NCI-H82 treated with DMSO at 0.1 percent for 48 hours (cell line): ENCODE measurements at regions not wholly inside any gene's neighbourhood (a gene's known extent, or its start where the extent isn't known, plus 50 kb on each side); places are given as distances from the start of the nearest gene placed in this dataset.
"Not testable (repeated sequence)": the region's sequence is repeated elsewhere in the genome, so short reads cannot be mapped to it uniquely, and the experiment has no call there.

ENCODE experiments used
- DNase-seq: peaks from one replicate; lab custom pipeline; 2025; ENCODE audit not compliant: unreplicated experiment; lab: John Stamatoyannopoulos, UW

- no peak for DNase-seq
Observed at GRCh38 chr10:64182671-64183070, 661.5 kb downstream of the REEP3 start.

GRCh38 chr10:64191286-64191685, 670.1 kb downstream of the REEP3 start:
- DNase-seq, result no peak

DNA sequence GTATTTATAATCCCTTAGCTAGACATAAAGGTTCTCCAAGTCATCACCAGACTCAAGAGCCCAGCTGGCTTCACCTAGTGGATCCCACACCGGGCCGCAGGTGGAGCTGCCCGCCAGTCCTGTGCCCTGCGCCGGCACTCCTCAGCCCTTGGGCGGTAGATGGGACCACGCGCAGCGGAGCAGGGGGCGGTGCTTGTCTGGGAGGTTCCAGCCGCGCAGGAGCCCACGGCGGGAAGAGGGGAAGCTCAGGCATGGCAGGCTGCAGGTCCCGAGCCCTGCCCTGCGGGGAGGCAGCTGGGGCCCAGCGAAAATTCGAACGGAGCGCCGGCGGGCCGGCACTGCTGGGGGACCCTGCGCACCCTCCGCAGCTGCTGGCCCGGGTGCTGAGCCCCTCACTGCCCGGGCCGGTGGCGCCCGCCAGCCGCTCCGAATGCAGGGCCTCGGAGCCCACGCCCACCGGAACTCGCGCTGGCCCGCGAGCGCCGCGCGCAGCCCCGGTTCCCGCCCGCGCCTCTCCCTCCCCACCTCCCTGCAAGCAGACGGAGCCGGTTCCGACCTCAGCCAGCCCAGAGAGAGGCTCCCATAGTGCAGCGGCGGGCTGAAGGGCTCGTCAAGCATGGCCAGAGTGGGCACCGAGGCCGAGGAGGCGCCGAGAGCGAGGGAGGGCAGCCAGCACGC, 675.6 kb downstream of the REEP3 start:
- no peak for DNase-seq

GRCh38 chr10:64201936-64202335, 680.7 kb downstream of the REEP3 start:
- DNase-seq, result no peak

GRCh38 chr10:64204504-64204903, 683.3 kb downstream of the REEP3 start:
- not testable (repeated sequence) for DNase-seq

GRCh38 chr10:64206409-64206808, 685.2 kb downstream of the REEP3 start:
- DNase-seq, result no peak

DNA sequence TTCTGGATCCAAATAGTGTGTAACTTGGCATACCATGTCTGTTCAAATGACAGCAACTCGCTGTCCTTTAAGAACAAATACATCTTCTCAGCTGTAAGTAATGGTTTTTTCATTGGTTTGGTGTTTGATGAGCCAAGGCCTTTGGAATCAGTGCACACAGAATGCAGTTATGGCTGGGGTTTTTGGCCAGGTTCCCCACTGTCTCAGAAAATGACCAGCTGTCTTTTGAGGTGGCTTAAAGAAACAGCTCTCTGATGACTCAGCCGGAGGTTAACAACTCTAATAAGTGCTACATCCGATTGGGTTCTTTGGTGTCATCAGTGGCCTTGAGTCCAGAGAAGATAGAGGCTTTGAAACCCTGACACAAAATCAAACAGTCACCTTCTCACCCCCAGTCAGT, 688.4 kb downstream of the REEP3 start:
- DNase-seq, result no peak

GRCh38 chr10:64210211-64210610, 689.0 kb downstream of the REEP3 start:
- no peak for DNase-seq

DNA sequence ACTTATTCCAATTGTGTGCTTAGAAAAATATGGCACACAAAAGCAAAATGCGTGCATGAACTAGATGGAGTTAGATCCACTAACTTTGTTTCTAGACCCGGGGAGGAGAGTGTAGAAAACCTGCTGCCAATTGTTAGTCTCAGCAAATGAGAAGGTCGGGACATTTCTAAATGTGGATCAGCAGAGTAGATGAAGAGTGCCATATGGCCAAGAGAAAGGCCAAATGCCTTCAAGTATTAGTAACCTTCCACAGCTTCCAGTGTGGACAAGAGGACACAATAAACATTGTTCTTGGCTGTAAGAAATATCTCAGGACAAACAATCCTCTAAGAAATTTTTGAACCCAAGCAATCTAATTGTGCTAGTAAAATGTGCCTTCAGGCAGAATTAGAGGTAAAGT, 690.3 kb downstream of the REEP3 start:
- no peak for DNase-seq

GRCh38 chr10:64215088-64215487, 693.9 kb downstream of the REEP3 start:
- DNase-seq, result no peak

- DNase-seq, result no peak
Observed at GRCh38 chr10:64219271-64220025, 698.2 kb downstream of the REEP3 start.

- no peak for DNase-seq
Observed at GRCh38 chr10:64234489-64234888, 713.3 kb downstream of the REEP3 start.

DNA sequence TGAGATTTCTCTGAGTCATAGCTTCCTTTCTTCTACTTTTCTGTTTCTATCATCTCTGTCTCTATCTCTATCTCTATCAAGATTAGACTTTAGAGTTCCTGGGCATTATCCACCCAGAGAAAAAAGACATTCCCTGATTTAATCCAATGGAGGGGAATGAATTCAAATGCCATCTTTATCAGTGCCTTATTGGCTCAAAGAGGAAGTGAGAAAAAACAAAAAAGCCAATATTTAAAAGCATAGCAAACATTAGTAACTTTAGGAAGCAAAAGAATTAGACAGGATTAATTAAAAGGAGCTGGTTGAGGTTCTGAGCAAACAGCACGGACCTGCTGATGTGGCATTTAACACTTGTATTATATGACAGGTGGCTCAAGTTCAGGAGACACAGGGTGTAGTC, 736.5 kb downstream of the REEP3 start:
- DNase-seq, result no peak

GRCh38 chr10:64261092-64261491, 739.9 kb downstream of the REEP3 start:
- no peak for DNase-seq

DNA sequence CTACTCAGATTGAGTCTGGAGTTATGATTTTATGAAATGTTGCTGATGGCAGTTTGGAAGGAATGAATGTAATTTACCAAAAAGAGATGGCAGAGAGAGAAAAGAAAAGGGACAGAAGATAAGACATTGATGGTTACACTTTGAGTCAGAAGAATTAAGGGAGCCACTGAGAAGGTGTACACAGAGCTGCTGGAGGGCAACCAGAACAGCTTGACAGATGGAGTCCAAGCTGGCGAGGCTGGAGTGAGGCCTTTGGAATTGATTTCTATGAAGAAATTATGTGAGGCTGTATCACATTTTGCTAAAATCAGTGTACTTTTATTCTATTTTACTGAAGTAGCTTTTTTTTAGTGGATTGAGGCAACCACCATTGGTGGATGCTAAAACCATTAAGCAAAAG, 740.5 kb downstream of the REEP3 start:
- DNase-seq, result no peak

GRCh38 chr10:64265961-64266360, 744.8 kb downstream of the REEP3 start:
- no peak for DNase-seq

DNA sequence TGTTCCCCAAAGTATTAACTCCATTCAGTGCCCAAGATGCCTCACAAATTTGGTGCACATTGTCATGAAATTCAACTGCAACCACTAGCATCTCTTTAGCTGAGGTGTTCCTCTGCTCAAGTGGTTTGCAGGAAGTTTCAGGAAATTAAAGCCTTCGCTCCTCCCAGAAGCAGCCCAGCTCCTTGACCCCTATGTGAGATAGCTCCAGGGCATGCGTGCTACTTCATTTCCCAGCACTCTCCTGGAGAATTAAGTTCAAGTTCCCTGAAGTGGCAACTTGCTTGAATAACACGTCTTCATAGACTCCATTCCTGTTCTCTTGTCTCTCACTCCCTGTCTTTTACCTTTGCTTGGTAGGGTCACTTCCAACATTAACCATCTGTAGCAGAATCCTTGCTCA, 750.3 kb downstream of the REEP3 start:
- DNase-seq, result no peak

GRCh38 chr10:64271983-64272382, 750.8 kb downstream of the REEP3 start:
- DNase-seq, result no peak

GRCh38 chr10:64275001-64275400, 753.8 kb downstream of the REEP3 start:
- no peak for DNase-seq

GRCh38 chr10:64275774-64276173, 754.6 kb downstream of the REEP3 start:
- no peak for DNase-seq

DNA sequence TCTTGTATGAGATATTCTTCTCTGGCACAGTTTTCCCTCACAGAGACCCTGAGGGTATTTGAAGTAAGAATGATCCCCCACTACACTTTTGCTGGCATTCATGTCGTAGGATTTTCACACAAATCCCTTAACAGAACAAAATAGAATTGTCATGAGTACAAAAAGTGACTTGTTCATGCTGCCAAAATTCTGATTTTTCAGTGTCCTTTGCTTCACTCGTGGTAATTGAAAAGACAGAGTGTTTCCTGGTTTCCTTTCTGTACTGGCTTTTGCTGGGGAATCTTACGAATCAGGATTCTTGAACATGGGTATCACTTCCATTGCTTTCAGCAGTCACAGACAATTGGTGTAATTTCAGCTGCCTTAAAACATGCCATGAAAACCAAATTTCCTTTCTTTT, 756.3 kb downstream of the REEP3 start:
- DNase-seq, result no peak

GRCh38 chr10:64283621-64284020, 762.4 kb downstream of the REEP3 start:
- no peak for DNase-seq

- DNase-seq, result no peak
Observed at GRCh38 chr10:64286533-64286932, 765.3 kb downstream of the REEP3 start.
